Endothelial cell of umbilical vein (primary cell): ENCODE measurements at regions not wholly inside any gene's neighbourhood (a gene's known extent, or its start where the extent isn't known, plus 50 kb on each side); places are given as distances from the start of the nearest gene placed in this dataset.

Source experiments
- BruUV-seq: library from RNA; stranded (reverse); fragments of 400-500 nt; replicated peaks from 2 replicates; lab custom pipeline; 2021; lab: Mats Ljungman, UMichigan
- CTCF ChIA-PET: fragments of 300-600, 350-600 bp; sonication (Branson Sonifier 250); formaldehyde crosslinking; loops from one replicate; lab custom pipeline; 2021; ENCODE audit warnings: antibody characterized with exemption, inconsistent platforms; lab: Charles Lee
- POLR2A ChIA-PET: fragments of 300-600, 350-600 bp; sonication (Branson Sonifier 250); formaldehyde crosslinking; loops from one replicate; lab custom pipeline; 2021; ENCODE audit warnings: antibody characterized with exemption, inconsistent platforms; lab: Charles Lee
- DNase-seq: peaks from one replicate; pipeline ENCODE4 v3.0.0-alpha.2; 2011; ENCODE audit warnings: low read depth, low spot score
- FAIRE-seq: peaks from 2 replicates; lab custom pipeline; 2011; peaks lifted over from hg19 to GRCh38; lab: Jason Lieb, UNC
- H2AFZ ChIP-seq: 2 replicates; pipeline ENCODE4 v1.6.0; 2012; ENCODE audit warnings: low read depth, low read length, control low read depth, inconsistent platforms
- H3K27ac ChIP-seq: 2 replicates; pipeline ENCODE4 v1.5.1; 2011; ENCODE audit warnings: low read depth, mild to moderate bottlenecking, control low read depth, low read length, moderate library complexity; ENCODE audit not compliant: insufficient read depth
- H3K27me3 ChIP-seq, 2 experiments: 2 replicates each; pipeline versions ENCODE4 v1.6.0 to v1.6.1; 2011; ENCODE audit warnings: low read length in 2 of 2, mixed read lengths in 1 of 2; ENCODE audit not compliant: control insufficient read depth in 2 of 2, insufficient read depth in 2 of 2
- H3K36me3 ChIP-seq, 2 experiments: 2 replicates in 1 of 2; 3 replicates in 1 of 2; pipeline ENCODE4 v1.5.1; 2011; ENCODE audit warnings: low read length in 2 of 2, mild to moderate bottlenecking in 1 of 2, moderate library complexity in 1 of 2; ENCODE audit not compliant: control insufficient read depth in 2 of 2, insufficient read depth in 2 of 2; ENCODE audit errors: extremely low read depth in 1 of 2
- H3K4me1 ChIP-seq: 3 replicates; pipeline ENCODE4 v1.5.1; 2011; ENCODE audit warnings: mild to moderate bottlenecking, low read length; ENCODE audit not compliant: control insufficient read depth, insufficient read depth; ENCODE audit errors: extremely low read depth
- H3K4me2 ChIP-seq: 2 replicates; pipeline ENCODE4 v1.6.1; 2011; ENCODE audit warnings: low read length, control low read depth, mixed read lengths; ENCODE audit not compliant: insufficient read depth
- H3K4me3 ChIP-seq, 3 experiments: fragments of 200-600 bp in 1 of 3; sonication (generic), shearing (Covaris generic) in 1 of 3; replicated peaks in 1 of 3; 2 replicates each; pipeline ENCODE4 v1.5.1; 2011 to 2016; ENCODE audit warnings: control low read depth in 3 of 3, low read length in 3 of 3, mild to moderate bottlenecking in 2 of 3, inconsistent platforms in 1 of 3, low read depth in 1 of 3, moderate library complexity in 1 of 3; ENCODE audit not compliant: insufficient read depth in 1 of 3
- H3K79me2 ChIP-seq: 2 replicates; pipeline ENCODE4 v1.6.0; 2012; ENCODE audit warnings: low read length, inconsistent platforms; ENCODE audit not compliant: control insufficient read depth, insufficient read depth
- H3K9ac ChIP-seq: replicated peaks from 2 replicates; pipeline ENCODE3; 2011; ENCODE audit warnings: low read length, control low read depth; ENCODE audit not compliant: insufficient read depth; ENCODE audit errors: extremely low read depth
- H3K9me1 ChIP-seq: replicated peaks from 3 replicates; pipeline ENCODE4 v1.6.0; 2011; ENCODE audit warnings: mild to moderate bottlenecking, low read length; ENCODE audit not compliant: control insufficient read depth, insufficient read depth; ENCODE audit errors: extremely low read depth
- H3K9me3 ChIP-seq: replicated peaks from 2 replicates; pipeline ENCODE4 v1.5.1; 2012; ENCODE audit warnings: low read length, inconsistent platforms; ENCODE audit not compliant: control insufficient read depth, insufficient read depth
- H4K20me1 ChIP-seq: replicated peaks from 2 replicates; pipeline ENCODE3; 2011; ENCODE audit warnings: mild to moderate bottlenecking, low read length; ENCODE audit not compliant: control insufficient read depth, insufficient read depth; ENCODE audit errors: extremely low read depth
- EZH2 ChIP-seq: IDR thresholded peaks from 2 replicates; pipeline ENCODE4 v1.6.1; 2012; ENCODE audit warnings: borderline replicate concordance, low read depth, mild to moderate bottlenecking, moderate library complexity, low read length, inconsistent platforms; ENCODE audit not compliant: severe bottlenecking
- FOS ChIP-seq: IDR thresholded peaks from 2 replicates; pipeline ENCODE4 v1.6.1; 2011; ENCODE audit warnings: mild to moderate bottlenecking, low read length, moderate library complexity, borderline replicate concordance; ENCODE audit not compliant: insufficient read depth
- GATA2 ChIP-seq: IDR thresholded peaks from 2 replicates; pipeline ENCODE4 v1.7.0; 2011; ENCODE audit warnings: low read depth, mild to moderate bottlenecking, moderate library complexity, mixed read lengths, low read length; ENCODE audit not compliant: insufficient read length, insufficient read depth
- JUN ChIP-seq: IDR thresholded peaks from 2 replicates; pipeline ENCODE4 v1.6.1; 2011; ENCODE audit warnings: borderline replicate concordance, low read depth; ENCODE audit not compliant: insufficient read length, insufficient read depth
- MYC ChIP-seq: IDR thresholded peaks from one replicate; pipeline ENCODE4 v1.6.1; 2011; ENCODE audit warnings: mild to moderate bottlenecking, low read depth, low read length
- POLR2A ChIP-seq: IDR thresholded peaks from 2 replicates; pipeline ENCODE4 v1.6.1; 2012; ENCODE audit warnings: low read depth, mild to moderate bottlenecking, control low read depth, low read length
- POLR2AphosphoS5 ChIP-seq: IDR thresholded peaks from 2 replicates; pipeline ENCODE4 v1.6.1; 2012; ENCODE audit warnings: low read depth, mild to moderate bottlenecking, control low read depth, low read length, moderate library complexity; ENCODE audit not compliant: insufficient read depth
- dilution Hi-C: fragments of 300-500 bp; cut with MboI; formaldehyde crosslinking; loops from one replicate; pipeline ENCODE4 v1.15.0; 2019; ENCODE audit warnings: low sequenced_read_pairs; ENCODE audit not compliant: extremely low pct_ligation_motif_present
- intact Hi-C: fragments of 100-400 bp; cut with micrococcal nuclease; formaldehyde crosslinking; loops from one replicate; pipeline ENCODE4 v1.10.0; 2022
- TF ChIP-seq, protein P1 (sequence below), 2 donors: IDR thresholded peaks; 1 replicate in 1 of 2; 2 replicates in 1 of 2; pipeline ENCODE4 v1.5.1; 2011; ENCODE audit warnings: low read length in 2 of 2, mild to moderate bottlenecking in 2 of 2, moderate library complexity in 2 of 2, control low read depth in 1 of 2, inconsistent platforms in 1 of 2, low read depth in 1 of 2; ENCODE audit not compliant: insufficient read depth in 1 of 2; ENCODE audit errors: extremely low read depth in 1 of 2
- TF ChIP-seq, protein P2 (sequence below): IDR thresholded peaks from 2 replicates; pipeline ENCODE4 v1.6.1; 2011; ENCODE audit not compliant: insufficient read depth, insufficient read length

GRCh38 chr2:180175736-180176135 lies 168.6 kb upstream of the CWC22 start:
- intact Hi-C loops, result no loop called here
- no peaks in the 10 kb centered on the region for H4K20me1 ChIP-seq
- H3K4me2 ChIP-seq, result no peak overlapping the region
- no peak for DNase-seq
- no peaks in the 10 kb centered on the region for H3K27me3 ChIP-seq
- CTCF ChIA-PET, result no interaction called here
- no peaks in the 10 kb centered on the region for H3K4me1 ChIP-seq
- H3K27ac ChIP-seq, result no peak overlapping the region
- H3K79me2 ChIP-seq, result no peaks in the 10 kb centered on the region
- H2AFZ ChIP-seq, result no peak overlapping the region
- TF ChIP-seq POLR2AphosphoS5 (no peak), GATA2 (no peak), POLR2A (no peak)
- TF ChIP-seq, protein P1, sequence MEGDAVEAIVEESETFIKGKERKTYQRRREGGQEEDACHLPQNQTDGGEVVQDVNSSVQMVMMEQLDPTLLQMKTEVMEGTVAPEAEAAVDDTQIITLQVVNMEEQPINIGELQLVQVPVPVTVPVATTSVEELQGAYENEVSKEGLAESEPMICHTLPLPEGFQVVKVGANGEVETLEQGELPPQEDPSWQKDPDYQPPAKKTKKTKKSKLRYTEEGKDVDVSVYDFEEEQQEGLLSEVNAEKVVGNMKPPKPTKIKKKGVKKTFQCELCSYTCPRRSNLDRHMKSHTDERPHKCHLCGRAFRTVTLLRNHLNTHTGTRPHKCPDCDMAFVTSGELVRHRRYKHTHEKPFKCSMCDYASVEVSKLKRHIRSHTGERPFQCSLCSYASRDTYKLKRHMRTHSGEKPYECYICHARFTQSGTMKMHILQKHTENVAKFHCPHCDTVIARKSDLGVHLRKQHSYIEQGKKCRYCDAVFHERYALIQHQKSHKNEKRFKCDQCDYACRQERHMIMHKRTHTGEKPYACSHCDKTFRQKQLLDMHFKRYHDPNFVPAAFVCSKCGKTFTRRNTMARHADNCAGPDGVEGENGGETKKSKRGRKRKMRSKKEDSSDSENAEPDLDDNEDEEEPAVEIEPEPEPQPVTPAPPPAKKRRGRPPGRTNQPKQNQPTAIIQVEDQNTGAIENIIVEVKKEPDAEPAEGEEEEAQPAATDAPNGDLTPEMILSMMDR (IDR thresholded peaks at IDR 0.05; ENCODE audit: extremely low read depth in 1 of 2, insufficient read depth in 1 of 2, low read depth in 1 of 2, low read length in 2 of 2), result no peak
- H3K9me3 ChIP-seq, result no peaks in the 10 kb centered on the region
- no peak overlapping the region for H3K4me3 ChIP-seq
- H3K36me3 ChIP-seq, result no peaks in the 10 kb centered on the region
- no peak for FAIRE-seq
- dilution Hi-C loops, result no loop called here
- POLR2A ChIA-PET, result no interaction called here
- no peak overlapping the region for H3K9ac ChIP-seq
- no TSS peak for BruUV-seq
- H3K9me1 ChIP-seq, result no peaks in the 10 kb centered on the region

- CTCF ChIA-PET, result no interaction called here
- H3K4me2 ChIP-seq, result no peak overlapping the region
- POLR2A ChIA-PET, result no interaction called here
- H3K79me2 ChIP-seq, result no peaks in the 10 kb centered on the region
- FAIRE-seq (no peak), DNase-seq (no peak)
- H3K9ac ChIP-seq, result no peak overlapping the region
- TF ChIP-seq, protein P2, sequence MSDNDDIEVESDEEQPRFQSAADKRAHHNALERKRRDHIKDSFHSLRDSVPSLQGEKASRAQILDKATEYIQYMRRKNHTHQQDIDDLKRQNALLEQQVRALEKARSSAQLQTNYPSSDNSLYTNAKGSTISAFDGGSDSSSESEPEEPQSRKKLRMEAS, result no peak
- TF ChIP-seq POLR2AphosphoS5, result no peak
- TF ChIP-seq EZH2, result no peak
- TF ChIP-seq POLR2A, result no peak
- TF ChIP-seq FOS, result no peak
- TF ChIP-seq GATA2, result no peak
- TF ChIP-seq, protein P1 (IDR thresholded peaks at IDR 0.05; ENCODE audit: extremely low read depth in 1 of 2, insufficient read depth in 1 of 2, low read depth in 1 of 2, low read length in 2 of 2), result no peak
- no peak for TF ChIP-seq MYC
- TF ChIP-seq JUN, result no peak
- H3K9me1 ChIP-seq, result no peaks in the 10 kb centered on the region
- no peaks in the 10 kb centered on the region for H3K9me3 ChIP-seq
- H3K36me3 ChIP-seq, result no peaks in the 10 kb centered on the region
- no peaks in the 10 kb centered on the region for H4K20me1 ChIP-seq
- BruUV-seq, result no TSS peak
- no peak overlapping the region for H3K27ac ChIP-seq
- intact Hi-C loops, result no loop called here
- H3K4me1 ChIP-seq, result no peaks in the 10 kb centered on the region
- no peak overlapping the region for H2AFZ ChIP-seq
- no peaks in the 10 kb centered on the region for H3K27me3 ChIP-seq
- H3K4me3 ChIP-seq, result no peak overlapping the region
- dilution Hi-C loops, result no loop called here
Measured at GRCh38 chr2:180174580-180174979, 167.5 kb upstream of the CWC22 start.
